Thyroid gland (tissue), 4 donors: ENCODE measurements at regions not wholly inside any gene's neighbourhood (a gene's known extent, or its start where the extent isn't known, plus 50 kb on each side); places are given as distances from the start of the nearest gene placed in this dataset.

Source experiments
- POLR2A ChIP-seq, 2 donors: fragments of 450-650 bp; IDR thresholded peaks; one replicate each; pipeline ENCODE4 v1.6.1; 2017; ENCODE audit warnings: antibody characterized with exemption in 2 of 2, mild to moderate bottlenecking in 2 of 2, moderate library complexity in 1 of 2
- TF ChIP-seq, protein P1 (sequence below), 6 experiments: fragments of 200-600 bp in 3 of 6; fragments of 450-650 bp in 3 of 6; sonication (generic) in 3 of 6; IDR thresholded peaks; one replicate each; pipeline ENCODE4 v1.5.1; 2016 to 2019; ENCODE audit warnings: antibody characterized with exemption in 6 of 6, mild to moderate bottlenecking in 2 of 6, inconsistent platforms in 1 of 6, moderate library complexity in 1 of 6

DNA sequence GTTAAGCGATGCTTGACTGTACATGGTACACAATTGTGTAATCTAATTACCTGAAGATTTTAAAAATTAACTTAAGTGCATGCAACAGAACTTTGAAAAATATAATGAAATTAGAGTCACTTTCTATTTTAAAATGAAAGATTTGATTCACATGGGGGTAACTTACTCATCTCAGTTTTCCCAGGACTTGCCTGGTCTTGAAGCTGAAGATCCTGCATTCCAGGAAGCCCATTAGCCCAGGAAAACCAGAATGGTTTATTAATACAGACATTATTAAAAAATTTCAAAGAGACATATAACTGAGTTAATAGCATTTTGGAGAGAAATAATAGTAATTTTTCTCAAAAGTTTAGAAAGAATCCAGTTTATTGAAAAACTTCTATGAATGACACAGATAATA lies 190.6 kb downstream of the SIM1 start:
- TF ChIP-seq, protein P1, sequence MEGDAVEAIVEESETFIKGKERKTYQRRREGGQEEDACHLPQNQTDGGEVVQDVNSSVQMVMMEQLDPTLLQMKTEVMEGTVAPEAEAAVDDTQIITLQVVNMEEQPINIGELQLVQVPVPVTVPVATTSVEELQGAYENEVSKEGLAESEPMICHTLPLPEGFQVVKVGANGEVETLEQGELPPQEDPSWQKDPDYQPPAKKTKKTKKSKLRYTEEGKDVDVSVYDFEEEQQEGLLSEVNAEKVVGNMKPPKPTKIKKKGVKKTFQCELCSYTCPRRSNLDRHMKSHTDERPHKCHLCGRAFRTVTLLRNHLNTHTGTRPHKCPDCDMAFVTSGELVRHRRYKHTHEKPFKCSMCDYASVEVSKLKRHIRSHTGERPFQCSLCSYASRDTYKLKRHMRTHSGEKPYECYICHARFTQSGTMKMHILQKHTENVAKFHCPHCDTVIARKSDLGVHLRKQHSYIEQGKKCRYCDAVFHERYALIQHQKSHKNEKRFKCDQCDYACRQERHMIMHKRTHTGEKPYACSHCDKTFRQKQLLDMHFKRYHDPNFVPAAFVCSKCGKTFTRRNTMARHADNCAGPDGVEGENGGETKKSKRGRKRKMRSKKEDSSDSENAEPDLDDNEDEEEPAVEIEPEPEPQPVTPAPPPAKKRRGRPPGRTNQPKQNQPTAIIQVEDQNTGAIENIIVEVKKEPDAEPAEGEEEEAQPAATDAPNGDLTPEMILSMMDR (IDR thresholded peaks at IDR 0.05) = no peak
- no peak for TF ChIP-seq POLR2A (IDR thresholded peaks at IDR 0.05)
